GM19372 (cell line): ENCODE measurements at regions not wholly inside any gene's neighbourhood (a gene's known extent, or its start where the extent isn't known, plus 50 kb on each side); places are given as distances from the start of the nearest gene placed in this dataset.
A peak's percentile ranks its signal among the peaks of the same experiment; 100 is the strongest.
"Not testable (repeated sequence)": the region's sequence is repeated elsewhere in the genome, so short reads cannot be mapped to it uniquely, and the experiment has no call there.

Source experiments
- ATAC-seq: cut with Tn5 transposase; IDR thresholded peaks from one replicate; pipeline ENCODE4 v1.9.1; 2021; ENCODE audit warnings: mild to moderate bottlenecking, low read depth, moderate library complexity; ENCODE audit not compliant: unreplicated experiment

- no peak for ATAC-seq
Observed at GRCh38 chr6:21740376-21741124, 147.0 kb downstream of the SOX4 start.

DNA sequence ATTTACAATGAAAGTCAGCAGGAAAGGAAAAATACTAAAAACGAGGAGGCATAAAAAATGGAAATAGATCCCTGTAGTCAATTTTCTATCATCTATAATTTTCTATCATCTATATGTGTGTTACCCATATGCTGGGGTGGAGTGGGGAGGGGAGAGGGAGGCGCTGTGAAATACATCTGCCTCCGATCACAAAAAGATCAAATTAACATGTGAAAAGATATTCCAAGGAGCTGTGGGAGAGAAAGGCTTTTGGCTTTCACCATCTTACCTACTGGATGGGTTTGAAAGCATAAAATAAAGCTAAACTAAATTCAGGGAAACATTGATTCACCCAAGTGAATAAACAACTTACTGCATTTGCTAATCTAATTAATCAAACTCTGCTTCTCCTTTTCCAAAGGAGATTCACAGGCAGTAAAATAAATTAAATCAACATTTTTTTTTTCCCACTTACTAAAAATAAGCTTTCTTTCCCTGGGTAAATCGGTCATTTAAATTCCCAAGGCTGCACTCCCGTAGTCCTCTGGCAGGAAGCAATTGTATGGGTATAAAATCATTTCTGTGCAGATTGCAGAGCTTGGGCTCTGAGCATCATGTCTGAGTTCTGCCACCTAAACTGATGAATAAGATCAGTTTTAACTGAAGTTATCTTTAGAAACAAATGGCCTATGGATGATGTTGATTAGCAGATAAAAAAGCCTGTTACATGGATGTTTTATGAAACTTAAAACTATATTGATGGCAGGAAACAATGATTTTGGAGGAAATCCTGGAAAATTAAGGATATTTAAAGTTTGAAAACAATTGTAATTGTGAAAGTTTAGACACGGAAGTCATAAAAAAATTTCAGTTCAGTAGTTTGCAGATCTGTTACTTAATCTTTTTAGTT, 147.9 kb downstream of the SOX4 start:
- no peak for ATAC-seq

GRCh38 chr6:21742238-21742660, 148.7 kb downstream of the SOX4 start:
- ATAC-seq: no peak

GRCh38 chr6:21744331-21744730, 150.8 kb downstream of the SOX4 start:
- no peak for ATAC-seq

GRCh38 chr6:21745543-21746337, 152.2 kb downstream of the SOX4 start:
- ATAC-seq: no peak

GRCh38 chr6:21747441-21747840, 153.9 kb downstream of the SOX4 start:
- no peak for ATAC-seq

GRCh38 chr6:21748343-21749056, 154.9 kb downstream of the SOX4 start:
- peak; percentile 70 for ATAC-seq

DNA sequence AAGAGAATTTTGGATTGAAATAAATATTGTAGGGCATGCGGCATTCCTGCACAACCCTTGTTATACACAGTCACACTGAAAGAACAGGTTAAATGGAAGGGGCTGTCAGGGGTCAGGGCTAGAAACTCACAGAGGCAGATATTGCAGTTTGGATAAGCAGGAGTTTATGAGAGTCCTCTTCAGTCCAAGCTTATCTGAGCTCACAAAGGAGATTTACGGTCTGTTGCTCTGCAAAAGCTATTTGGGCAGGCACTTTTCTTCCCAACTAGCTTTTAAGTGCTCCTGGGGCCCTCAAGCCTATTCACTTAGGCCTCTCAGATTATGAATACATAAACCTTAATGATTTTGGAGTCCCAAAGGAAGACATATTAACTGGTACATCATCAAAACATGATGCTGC, 156.2 kb downstream of the SOX4 start:
- no peak for ATAC-seq

DNA sequence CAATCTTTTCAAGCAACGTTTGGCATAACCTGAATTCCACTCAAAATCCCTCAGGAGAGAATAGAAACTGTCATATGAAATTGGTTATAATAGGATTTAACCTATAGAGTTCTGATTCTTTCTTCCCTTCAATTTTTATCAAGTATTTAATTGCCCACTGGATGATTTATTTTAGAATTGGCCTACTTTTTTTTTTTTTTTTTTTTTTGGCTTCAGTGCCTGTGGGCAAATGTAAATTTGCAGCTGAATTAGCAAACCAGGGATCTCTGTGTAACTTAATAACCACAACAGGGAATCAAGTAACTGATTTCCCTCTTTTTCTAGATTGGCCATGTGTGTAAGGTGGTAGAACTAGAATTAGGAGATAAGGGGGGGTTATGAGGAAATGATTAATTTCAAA, 157.0 kb downstream of the SOX4 start:
- no peak for ATAC-seq

- ATAC-seq: no peak
Observed at GRCh38 chr6:21751608-21752007, 158.1 kb downstream of the SOX4 start.

DNA sequence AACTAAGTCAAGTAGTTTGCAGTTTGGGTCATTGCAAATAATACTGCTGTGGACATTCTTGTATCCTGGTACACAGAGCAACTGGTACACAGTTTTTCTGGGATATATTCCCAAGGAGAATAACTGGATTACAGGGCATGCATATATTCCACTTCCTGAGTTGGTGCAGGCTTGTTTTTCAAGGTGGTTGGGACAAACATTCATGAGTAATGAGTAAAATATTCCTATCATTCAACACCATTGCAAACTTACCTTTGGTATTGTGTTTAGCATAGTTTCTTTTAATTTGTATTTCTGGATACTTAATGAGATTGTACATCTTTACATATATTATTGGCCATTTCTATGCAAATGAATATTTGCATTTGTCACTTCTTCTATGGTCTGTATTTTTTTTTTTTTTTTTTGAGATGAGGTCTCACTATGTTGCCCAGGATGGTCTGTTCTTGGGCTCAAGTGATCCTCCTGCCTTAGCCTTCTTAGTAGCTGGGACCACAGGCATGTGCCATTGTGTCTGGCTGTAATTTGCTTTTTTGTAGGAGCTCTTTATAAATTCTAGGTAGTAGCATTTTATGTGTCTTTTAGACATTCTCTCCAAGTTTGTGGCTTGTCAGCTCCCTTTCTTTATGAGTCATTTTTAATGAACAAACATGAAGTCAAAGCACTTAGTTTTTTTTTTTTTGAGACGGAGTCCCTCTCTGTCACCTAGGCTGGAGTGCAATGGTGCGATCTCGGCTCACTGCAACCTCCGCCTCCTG, 158.7 kb downstream of the SOX4 start:
- ATAC-seq: no peak

GRCh38 chr6:21753241-21754108, 159.9 kb downstream of the SOX4 start:
- no peak for ATAC-seq

- ATAC-seq: peak; percentile 73
Observed at GRCh38 chr6:21754891-21755290, 161.3 kb downstream of the SOX4 start.

DNA sequence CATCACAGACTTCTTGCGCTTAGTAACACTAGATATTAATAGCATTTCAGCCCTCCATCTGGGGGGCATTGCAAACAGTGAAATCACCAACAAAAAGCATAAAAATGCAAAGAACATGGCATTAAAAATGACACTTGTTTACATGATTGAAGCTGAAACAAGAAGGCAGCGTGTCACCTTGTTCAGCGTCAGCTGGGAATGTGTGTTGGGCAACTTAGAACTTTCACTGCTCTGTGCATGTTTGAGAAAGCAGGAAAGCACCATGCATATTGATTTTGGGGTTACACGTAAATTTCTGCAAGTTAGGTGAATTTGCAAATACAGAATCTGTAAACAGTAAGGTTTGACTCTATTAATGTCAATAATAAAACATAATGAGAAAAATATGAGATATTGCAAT, 162.9 kb downstream of the SOX4 start:
- no peak for ATAC-seq

DNA sequence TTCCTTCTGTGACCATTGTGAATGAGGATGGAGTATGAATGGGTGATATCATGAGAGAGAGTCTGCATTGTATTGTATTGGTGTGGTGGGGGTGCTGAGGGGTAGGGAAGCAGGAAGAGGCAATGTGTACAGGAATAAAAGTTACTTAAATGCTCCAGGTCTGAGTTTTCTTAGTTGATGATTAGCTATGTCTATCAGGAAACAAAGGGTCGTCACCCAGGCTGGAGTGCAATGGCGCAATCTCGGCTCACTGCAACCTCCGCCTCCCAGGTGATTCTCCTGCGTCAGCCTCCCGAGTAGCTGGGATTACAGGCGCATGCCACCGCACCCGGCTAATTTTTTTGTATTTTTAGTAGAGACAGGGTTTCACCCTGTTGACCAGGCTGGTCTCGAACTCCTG, 163.8 kb downstream of the SOX4 start:
- not testable (repeated sequence) for ATAC-seq

DNA sequence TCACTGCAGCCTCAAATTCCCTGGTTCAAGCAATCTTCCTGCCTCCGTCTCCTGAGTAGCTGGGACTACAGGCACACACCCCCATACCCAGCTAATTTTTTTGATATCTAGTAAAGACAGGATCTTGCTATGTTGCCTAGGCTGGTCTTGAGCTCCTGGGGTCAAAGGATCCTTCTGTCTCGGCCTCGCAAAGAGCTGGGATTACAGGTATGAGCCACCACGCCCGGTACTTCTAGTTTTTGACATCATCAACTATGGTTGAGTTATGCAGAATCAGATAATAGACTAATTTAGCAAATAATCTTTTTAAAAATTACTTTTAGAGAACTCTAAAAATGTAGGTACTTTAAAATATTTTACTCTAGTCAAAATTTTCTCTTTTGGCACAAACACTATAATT, 166.2 kb downstream of the SOX4 start:
- no peak for ATAC-seq

- not testable (repeated sequence) for ATAC-seq
Observed at GRCh38 chr6:21761053-21761730, 167.6 kb downstream of the SOX4 start.

DNA sequence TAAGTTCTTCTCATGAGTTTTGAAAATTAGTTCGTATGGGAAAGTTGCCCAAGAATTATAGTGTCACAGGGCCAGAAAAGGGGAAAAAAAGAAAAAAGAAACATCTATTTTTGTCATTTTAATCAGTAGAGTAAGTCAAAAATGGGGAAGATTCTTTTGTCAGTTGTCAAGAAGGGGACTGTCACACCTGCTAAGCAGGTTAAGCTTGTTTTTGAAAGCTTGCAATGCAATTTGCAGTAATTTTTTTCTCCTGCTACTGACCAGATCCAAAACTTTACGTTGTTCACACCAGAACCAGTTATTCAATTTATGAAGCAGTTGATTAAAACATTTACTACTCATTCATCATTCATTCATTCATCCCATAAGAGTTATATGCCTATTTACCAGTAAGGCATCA, 171.4 kb downstream of the SOX4 start:
- no peak for ATAC-seq
